Keratinocyte (primary cell): ENCODE measurements at regions not wholly inside any gene's neighbourhood (a gene's known extent, or its start where the extent isn't known, plus 50 kb on each side); places are given as distances from the start of the nearest gene placed in this dataset.

Source experiments
- DNase-seq: peaks from one replicate; pipeline ENCODE4 v3.0.0-alpha.2; 2011; ENCODE audit warnings: low read depth, missing footprints, low spot score
- FAIRE-seq: peaks from 2 replicates; lab custom pipeline; 2011; peaks lifted over from hg19 to GRCh38; lab: Jason Lieb, UNC
- H2AFZ ChIP-seq: 2 replicates; pipeline ENCODE4 v1.6.0; 2012; ENCODE audit warnings: low read length, control low read depth, inconsistent platforms; ENCODE audit not compliant: control insufficient read depth
- H3K27ac ChIP-seq: 2 replicates; pipeline ENCODE4 v1.5.1; 2011; ENCODE audit warnings: low read length; ENCODE audit not compliant: control insufficient read depth, insufficient read depth
- H3K27me3 ChIP-seq: 3 replicates; pipeline ENCODE4 v1.6.0; 2011; ENCODE audit warnings: low read length; ENCODE audit not compliant: control insufficient read depth, insufficient read depth; ENCODE audit errors: extremely low read depth
- H3K36me3 ChIP-seq, 2 experiments: 2 replicates in 1 of 2; 3 replicates in 1 of 2; pipeline ENCODE4 v1.5.1; 2011; ENCODE audit warnings: low read length in 2 of 2, mild to moderate bottlenecking in 1 of 2; ENCODE audit not compliant: control insufficient read depth in 2 of 2, insufficient read depth in 2 of 2; ENCODE audit errors: extremely low read depth in 1 of 2
- H3K4me1 ChIP-seq: 3 replicates; pipeline ENCODE4 v1.5.1; 2011; ENCODE audit warnings: low read length; ENCODE audit not compliant: control insufficient read depth, insufficient read depth; ENCODE audit errors: extremely low read depth
- H3K4me2 ChIP-seq: 3 replicates; pipeline ENCODE4 v1.6.0; 2011; ENCODE audit warnings: low read depth, low read length; ENCODE audit not compliant: control insufficient read depth, insufficient read depth; ENCODE audit errors: extremely low read depth
- H3K4me3 ChIP-seq, 3 experiments: fragments of 200-600 bp in 1 of 3; sonication (generic) in 1 of 3; 2 replicates in 2 of 3; 3 replicates in 1 of 3; pipeline ENCODE4 v1.5.1; 2011 to 2016; ENCODE audit warnings: low read length in 3 of 3, mild to moderate bottlenecking in 3 of 3, control low read depth in 2 of 3, inconsistent platforms in 1 of 3, low read depth in 1 of 3, mixed read lengths in 1 of 3, mixed run types in 1 of 3, moderate library complexity in 1 of 3; ENCODE audit not compliant: control insufficient read depth in 2 of 3, insufficient read depth in 2 of 3; ENCODE audit errors: extremely low read depth in 1 of 3
- H3K79me2 ChIP-seq: 2 replicates; pipeline ENCODE4 v1.6.0; 2012; ENCODE audit warnings: low read length; ENCODE audit not compliant: control insufficient read depth, insufficient read depth
- H3K9ac ChIP-seq: 3 replicates; pipeline ENCODE4 v1.6.0; 2011; ENCODE audit warnings: low read length; ENCODE audit not compliant: control insufficient read depth, insufficient read depth; ENCODE audit errors: extremely low read depth
- H3K9me1 ChIP-seq: 3 replicates; pipeline ENCODE4 v1.6.0; 2011; ENCODE audit warnings: low read length; ENCODE audit not compliant: control insufficient read depth, insufficient read depth; ENCODE audit errors: extremely low read depth
- H3K9me3 ChIP-seq: 2 replicates; pipeline ENCODE4 v1.5.1; 2012; ENCODE audit warnings: low read depth, low read length; ENCODE audit not compliant: control insufficient read depth
- H4K20me1 ChIP-seq: 3 replicates; pipeline ENCODE4 v1.6.0; 2011; ENCODE audit warnings: low read length; ENCODE audit not compliant: control insufficient read depth, insufficient read depth; ENCODE audit errors: extremely low read depth
- CTCF ChIP-seq, 3 experiments: IDR thresholded peaks in 1 of 3; conservative IDR thresholded peaks in 1 of 3; optimal IDR thresholded peaks in 1 of 3; 2 replicates in 2 of 3; 3 replicates in 1 of 3; pipeline versions ENCODE3 to v1.5.1; 2011; ENCODE audit warnings: low read length in 3 of 3, mild to moderate bottlenecking in 3 of 3, moderate library complexity in 2 of 3, control low read depth in 1 of 3, inconsistent platforms in 1 of 3; ENCODE audit not compliant: insufficient read depth in 2 of 3; ENCODE audit errors: extremely low read depth in 1 of 3
- EZH2 ChIP-seq: IDR thresholded peaks from one replicate; pipeline ENCODE4 v1.6.1; 2012; ENCODE audit warnings: inconsistent platforms, mild to moderate bottlenecking, low read length, moderate library complexity
- dilution Hi-C: fragments of 300-500 bp; cut with MboI; formaldehyde crosslinking; loops from one replicate; pipeline ENCODE4 v1.7.0; 2020; ENCODE audit warnings: low sequenced_read_pairs; ENCODE audit not compliant: extremely low pct_ligation_motif_present

GRCh38 chr1:4224684-4225467 lies 324.8 kb upstream of the C1orf174 start:
- dilution Hi-C loops, result no loop called here
- Histone ChIP-seq H3K9me3 (peaks cover 8% of the 10 kb centered on the region), H3K36me3 (no peaks in the 10 kb centered on the region), H4K20me1 (no peaks in the 10 kb centered on the region), H3K27me3 (no peaks in the 10 kb centered on the region), H3K4me1 (no peaks in the 10 kb centered on the region), H3K4me3 (no peak overlapping the region), H3K9me1 (no peaks in the 10 kb centered on the region), H3K9ac (no peak overlapping the region), H2AFZ (no peak overlapping the region), H3K4me2 (no peak overlapping the region), H3K79me2 (no peaks in the 10 kb centered on the region), H3K27ac (no peak overlapping the region)
- DNase-seq (no peak), FAIRE-seq (no peak)
- TF ChIP-seq CTCF (optimal IDR thresholded peaks at IDR 0.05 in 1 of 3, IDR thresholded peaks at IDR 0.05 in 1 of 3, conservative IDR thresholded peaks at IDR 0.05 in 1 of 3; ENCODE audit: extremely low read depth in 1 of 3, insufficient read depth in 2 of 3, low read length in 3 of 3) (no peak), EZH2 (no peak)

GRCh38 chr1:4227986-4228385 lies 327.9 kb upstream of the C1orf174 start:
- dilution Hi-C loops, result no loop called here

More at GRCh38 chr1:4227986-4228385, 327.9 kb upstream of the C1orf174 start:
- no peaks in the 10 kb centered on the region for H4K20me1 ChIP-seq
- no peaks in the 10 kb centered on the region for H3K9me1 ChIP-seq
- no peak overlapping the region for H3K4me2 ChIP-seq
- no peak overlapping the region for H2AFZ ChIP-seq
- no peak overlapping the region for H3K9ac ChIP-seq
- DNase-seq (no peak), FAIRE-seq (no peak)
- H3K27me3 ChIP-seq, result no peaks in the 10 kb centered on the region
- no peaks in the 10 kb centered on the region for H3K4me1 ChIP-seq
- H3K79me2 ChIP-seq, result no peaks in the 10 kb centered on the region
- peaks cover 11% of the 10 kb centered on the region for H3K9me3 ChIP-seq
- no peaks in the 10 kb centered on the region for H3K36me3 ChIP-seq
- H3K4me3 ChIP-seq, result no peak overlapping the region
- H3K27ac ChIP-seq, result no peak overlapping the region
- TF ChIP-seq CTCF (optimal IDR thresholded peaks at IDR 0.05 in 1 of 3, IDR thresholded peaks at IDR 0.05 in 1 of 3, conservative IDR thresholded peaks at IDR 0.05 in 1 of 3; ENCODE audit: extremely low read depth in 1 of 3, insufficient read depth in 2 of 3, low read length in 3 of 3) (no peak), EZH2 (no peak)
